Spleen (tissue), 11 donors: ENCODE measurements at regions not wholly inside any gene's neighbourhood (a gene's known extent, or its start where the extent isn't known, plus 50 kb on each side); places are given as distances from the start of the nearest gene placed in this dataset.

Experiments
- DNase-seq: peaks from one replicate; pipeline ENCODE4 v3.0.0-alpha.2; 2020
- H3K27ac ChIP-seq, 8 donors: fragments of 200-600 bp; sonication (generic) in 7 of 8; 1 replicate in 4 of 8; 2 replicates in 4 of 8; pipeline versions ENCODE4 v1.5.0 to v1.8.0; 2016 to 2021; ENCODE audit warnings: inconsistent platforms in 4 of 8, mild to moderate bottlenecking in 4 of 8, moderate library complexity in 1 of 8
- H3K27me3 ChIP-seq, 7 donors: fragments of 200-600 bp; sonication (generic) in 6 of 7; replicated peaks in 1 of 7; 1 replicate in 4 of 7; 2 replicates in 3 of 7; pipeline versions ENCODE4 v1.5.0 to v1.8.0; 2016 to 2021; ENCODE audit warnings: inconsistent platforms in 3 of 7, mild to moderate bottlenecking in 1 of 7
- H3K36me3 ChIP-seq, 6 donors: fragments of 200-600 bp; sonication (generic) in 5 of 6; 1 replicate in 4 of 6; 2 replicates in 2 of 6; pipeline versions ENCODE4 v1.5.0 to v1.8.0; 2016 to 2021; ENCODE audit warnings: inconsistent platforms in 2 of 6
- H3K4me1 ChIP-seq, 6 donors: fragments of 200-600 bp; sonication (generic) in 5 of 6; 1 replicate in 3 of 6; 2 replicates in 3 of 6; pipeline versions ENCODE4 v1.5.0 to v1.8.0; 2016 to 2021; ENCODE audit warnings: inconsistent platforms in 3 of 6
- H3K4me3 ChIP-seq, 8 donors: fragments of 200-600 bp; sonication (generic) in 7 of 8; 1 replicate in 4 of 8; 2 replicates in 4 of 8; pipeline versions ENCODE4 v1.5.0 to v1.8.0; 2016 to 2021; ENCODE audit warnings: inconsistent platforms in 4 of 8, mild to moderate bottlenecking in 4 of 8, moderate library complexity in 2 of 8
- H3K9me3 ChIP-seq, 8 donors: fragments of 200-600 bp; sonication (generic) in 7 of 8; 1 replicate in 4 of 8; 2 replicates in 4 of 8; pipeline versions ENCODE4 v1.5.0 to v1.8.0; 2016 to 2021; ENCODE audit warnings: inconsistent platforms in 4 of 8
- CTCF ChIP-seq, 11 experiments: fragments of 200-600 bp in 7 of 11; fragments of 450-650 bp in 4 of 11; sonication (generic) in 4 of 11; IDR thresholded peaks in 8 of 11; conservative IDR thresholded peaks in 3 of 11; 1 replicate in 7 of 11; 2 replicates in 4 of 11; pipeline versions ENCODE4 v1.4.0 to v1.8.0; 2016 to 2021; ENCODE audit warnings: antibody characterized with exemption in 11 of 11, inconsistent platforms in 4 of 11, mild to moderate bottlenecking in 1 of 11
- POLR2A ChIP-seq, 3 donors: fragments of 450-650 bp; IDR thresholded peaks; one replicate each; pipeline ENCODE4 v1.5.1; 2017; ENCODE audit warnings: antibody characterized with exemption in 3 of 3, mild to moderate bottlenecking in 1 of 3
- POLR2AphosphoS5 ChIP-seq, 3 donors: sonication (generic); formaldehyde crosslinking; IDR thresholded peaks; one replicate each; pipeline ENCODE4 v1.5.1; 2017; ENCODE audit warnings: antibody characterized with exemption in 3 of 3
- WGBS, 5 donors: extraction: QIAGEN DNeasy Blood & Tissue Kit in 3 of 5; methylation state at CpG; one replicate each; pipeline versions ENCODE4 v1.1.5 to v1.1.7; 2013 to 2018; 5-methylcytosine and 5-hydroxymethylcytosine counted together
- intact Hi-C: fragments of 100-400 bp; cut with DNase I; formaldehyde crosslinking; loops from one replicate; pipeline ENCODE4 v1.15.0; 2023; ENCODE audit warnings: low total_unique reads
- donor health status: healthy with polysubstance abuse.
- donor health status: DM: no; HTN: no; CAD: no; lungs with moderate emphysema.
- donor health status: DM: no; HTN: no; CAD: no.
- donor health status: Bipolar disorder and iron deficiency.
- donor health status: healthy.
- donor health status: DM: no; HTN: no; CAD: no.
- donor health status: DM: yes; HTN: yes; CAD: no.

GRCh38 chr1:37127254-37127748, 93.0 kb upstream of the GRIK3 start:
- no peak overlapping the region for H3K27ac ChIP-seq
- intact Hi-C loops = no loop called here
- peaks cover 0 to 9% (median 4%) of the 10 kb centered on the region in 8 donors for H3K9me3 ChIP-seq
- TF ChIP-seq POLR2AphosphoS5 (IDR thresholded peaks at IDR 0.05) = no peak
- TF ChIP-seq CTCF (IDR thresholded peaks at IDR 0.05 in 8 of 11, conservative IDR thresholded peaks at IDR 0.05 in 3 of 11) = no peak
- 64 to 80% (median 78%) methylated on average over 3 of the region's 3 CpGs for WGBS, 5 donors
- peaks cover 0 to 48% (median 0%) of the 10 kb centered on the region in 7 donors for H3K27me3 ChIP-seq
- no peaks in the 10 kb centered on the region for H3K4me1 ChIP-seq
- no peaks in the 10 kb centered on the region for H3K36me3 ChIP-seq
- no peak overlapping the region for H3K4me3 ChIP-seq
- no peak for DNase-seq

- H3K9me3 ChIP-seq = peaks cover 0 to 1% (median 0%) of the 10 kb centered on the region in 8 donors
- no peak overlapping the region for H3K27ac ChIP-seq
- H3K4me1 ChIP-seq = no peaks in the 10 kb centered on the region
- no peak overlapping the region for H3K4me3 ChIP-seq
- H3K36me3 ChIP-seq = no peaks in the 10 kb centered on the region
- 77 to 87% (median 85%) methylated on average over 6 of the region's 6 CpGs for WGBS, 5 donors
- DNase-seq = no peak
- intact Hi-C loops = no loop called here
- peaks cover 0 to 49% (median 0%) of the 10 kb centered on the region in 7 donors for H3K27me3 ChIP-seq
- TF ChIP-seq CTCF (IDR thresholded peaks at IDR 0.05 in 8 of 11, conservative IDR thresholded peaks at IDR 0.05 in 3 of 11) (no peak), POLR2AphosphoS5 (IDR thresholded peaks at IDR 0.05) (no peak), POLR2A (IDR thresholded peaks at IDR 0.05) (no peak)
Measured at GRCh38 chr1:37128091-37128490, 93.8 kb upstream of the GRIK3 start.

- no peak for DNase-seq
- Histone ChIP-seq H3K27ac (no peak overlapping the region), H3K9me3 (no peaks in the 10 kb centered on the region), H3K36me3 (no peaks in the 10 kb centered on the region), H3K4me1 (no peaks in the 10 kb centered on the region), H3K27me3 (peaks cover 0 to 67% (median 0%) of the 10 kb centered on the region in 7 donors), H3K4me3 (no peak overlapping the region)
- WGBS, 5 donors = 47 to 72% (median 66%) methylated on average over 5 of the region's 5 CpGs
- TF ChIP-seq CTCF (IDR thresholded peaks at IDR 0.05 in 8 of 11, conservative IDR thresholded peaks at IDR 0.05 in 3 of 11) = no peak
- no peak for TF ChIP-seq POLR2A (IDR thresholded peaks at IDR 0.05)
- TF ChIP-seq POLR2AphosphoS5 (IDR thresholded peaks at IDR 0.05) = no peak
- intact Hi-C loops = no loop called here
Measured at GRCh38 chr1:37130221-37130948, 96.1 kb upstream of the GRIK3 start.

- H3K4me3 ChIP-seq = no peak overlapping the region
- intact Hi-C loops = no loop called here
- H3K9me3 ChIP-seq = no peaks in the 10 kb centered on the region
- TF ChIP-seq POLR2A (IDR thresholded peaks at IDR 0.05) = no peak
- TF ChIP-seq CTCF (IDR thresholded peaks at IDR 0.05 in 8 of 11, conservative IDR thresholded peaks at IDR 0.05 in 3 of 11) = no peak
- TF ChIP-seq POLR2AphosphoS5 (IDR thresholded peaks at IDR 0.05) = no peak
- H3K27me3 ChIP-seq = peaks cover 0 to 68% (median 0%) of the 10 kb centered on the region in 7 donors
- no peaks in the 10 kb centered on the region for H3K4me1 ChIP-seq
- WGBS, 5 donors = 57 to 75% (median 69%) methylated on average over 5 of the region's 5 CpGs
- H3K36me3 ChIP-seq = no peaks in the 10 kb centered on the region
- no peak overlapping the region for H3K27ac ChIP-seq
- DNase-seq = no peak
Measured at GRCh38 chr1:37131281-37131680, 97.0 kb upstream of the GRIK3 start.
